Adrenal gland (tissue), 5 donors: ENCODE measurements at regions not wholly inside any gene's neighbourhood (a gene's known extent, or its start where the extent isn't known, plus 50 kb on each side); places are given as distances from the start of the nearest gene placed in this dataset.

ENCODE experiments used
- POLR2A ChIP-seq, 2 donors: fragments of 450-650 bp; IDR thresholded peaks; one replicate each; pipeline ENCODE4 v1.6.1; 2017; ENCODE audit warnings: antibody characterized with exemption in 2 of 2, mild to moderate bottlenecking in 2 of 2, moderate library complexity in 1 of 2
- TF ChIP-seq, protein P1 (sequence below), 6 experiments: fragments of 450-650 bp in 4 of 6; fragments of 200-600 bp in 2 of 6; sonication (generic) in 1 of 6; IDR thresholded peaks; 1 replicate in 5 of 6; 2 replicates in 1 of 6; pipeline versions ENCODE4 v1.5.1 to v1.8.0; 2016 to 2021; ENCODE audit warnings: antibody characterized with exemption in 6 of 6, mild to moderate bottlenecking in 2 of 6, moderate library complexity in 1 of 6
- donor health status: DM: no; HTN: no; CAD: no.

DNA sequence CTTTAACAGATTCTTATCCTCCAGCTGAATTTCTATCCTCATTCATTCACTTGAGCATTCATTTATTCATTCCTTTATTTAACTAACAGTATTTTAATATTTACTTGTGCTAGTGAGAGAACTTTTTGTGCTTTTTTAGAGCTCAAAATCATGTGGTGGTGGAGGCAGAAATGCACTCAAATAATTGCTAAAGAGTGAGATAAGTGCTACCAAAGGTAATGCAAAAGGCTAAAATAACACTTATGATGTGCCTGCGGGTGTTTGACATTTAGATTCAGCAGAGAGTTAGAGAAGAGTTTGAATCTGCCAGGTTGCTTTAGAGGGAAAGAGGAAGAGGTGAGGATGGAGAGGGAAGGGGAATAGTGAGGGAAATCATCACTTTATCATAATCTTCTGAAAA is 431.5 kb upstream of the EDIL3 start:
- TF ChIP-seq, protein P1, sequence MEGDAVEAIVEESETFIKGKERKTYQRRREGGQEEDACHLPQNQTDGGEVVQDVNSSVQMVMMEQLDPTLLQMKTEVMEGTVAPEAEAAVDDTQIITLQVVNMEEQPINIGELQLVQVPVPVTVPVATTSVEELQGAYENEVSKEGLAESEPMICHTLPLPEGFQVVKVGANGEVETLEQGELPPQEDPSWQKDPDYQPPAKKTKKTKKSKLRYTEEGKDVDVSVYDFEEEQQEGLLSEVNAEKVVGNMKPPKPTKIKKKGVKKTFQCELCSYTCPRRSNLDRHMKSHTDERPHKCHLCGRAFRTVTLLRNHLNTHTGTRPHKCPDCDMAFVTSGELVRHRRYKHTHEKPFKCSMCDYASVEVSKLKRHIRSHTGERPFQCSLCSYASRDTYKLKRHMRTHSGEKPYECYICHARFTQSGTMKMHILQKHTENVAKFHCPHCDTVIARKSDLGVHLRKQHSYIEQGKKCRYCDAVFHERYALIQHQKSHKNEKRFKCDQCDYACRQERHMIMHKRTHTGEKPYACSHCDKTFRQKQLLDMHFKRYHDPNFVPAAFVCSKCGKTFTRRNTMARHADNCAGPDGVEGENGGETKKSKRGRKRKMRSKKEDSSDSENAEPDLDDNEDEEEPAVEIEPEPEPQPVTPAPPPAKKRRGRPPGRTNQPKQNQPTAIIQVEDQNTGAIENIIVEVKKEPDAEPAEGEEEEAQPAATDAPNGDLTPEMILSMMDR (IDR thresholded peaks at IDR 0.05) = no peak
- TF ChIP-seq POLR2A (IDR thresholded peaks at IDR 0.05) = no peak
